ENCODE measurements at regions not wholly inside any gene's neighbourhood (a gene's known extent, or its start where the extent isn't known, plus 50 kb on each side); places are given as distances from the start of the nearest gene placed in this dataset.

DNA sequence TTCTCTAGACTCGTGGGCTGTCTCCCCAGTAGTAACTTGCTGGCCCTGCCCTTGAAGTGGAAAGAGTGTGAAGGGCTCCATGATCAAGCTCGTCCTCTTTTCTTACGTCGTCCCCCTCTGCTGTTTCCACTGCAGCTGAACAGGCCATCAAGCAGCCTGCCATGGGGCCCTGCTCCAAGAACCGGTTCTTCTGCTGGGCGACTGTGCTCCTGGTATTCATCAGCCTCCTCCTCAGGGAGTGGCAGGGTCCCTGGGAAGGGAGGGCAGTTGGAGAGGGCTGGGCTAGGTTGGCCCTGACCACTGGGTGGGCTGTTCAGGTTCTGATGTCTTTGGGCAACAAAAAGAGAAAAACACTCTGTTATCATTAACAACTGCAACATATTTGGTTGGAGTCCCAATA is 151.5 kb downstream of the FCRL5 start:
- TF ChIP-seq, protein P1, sequence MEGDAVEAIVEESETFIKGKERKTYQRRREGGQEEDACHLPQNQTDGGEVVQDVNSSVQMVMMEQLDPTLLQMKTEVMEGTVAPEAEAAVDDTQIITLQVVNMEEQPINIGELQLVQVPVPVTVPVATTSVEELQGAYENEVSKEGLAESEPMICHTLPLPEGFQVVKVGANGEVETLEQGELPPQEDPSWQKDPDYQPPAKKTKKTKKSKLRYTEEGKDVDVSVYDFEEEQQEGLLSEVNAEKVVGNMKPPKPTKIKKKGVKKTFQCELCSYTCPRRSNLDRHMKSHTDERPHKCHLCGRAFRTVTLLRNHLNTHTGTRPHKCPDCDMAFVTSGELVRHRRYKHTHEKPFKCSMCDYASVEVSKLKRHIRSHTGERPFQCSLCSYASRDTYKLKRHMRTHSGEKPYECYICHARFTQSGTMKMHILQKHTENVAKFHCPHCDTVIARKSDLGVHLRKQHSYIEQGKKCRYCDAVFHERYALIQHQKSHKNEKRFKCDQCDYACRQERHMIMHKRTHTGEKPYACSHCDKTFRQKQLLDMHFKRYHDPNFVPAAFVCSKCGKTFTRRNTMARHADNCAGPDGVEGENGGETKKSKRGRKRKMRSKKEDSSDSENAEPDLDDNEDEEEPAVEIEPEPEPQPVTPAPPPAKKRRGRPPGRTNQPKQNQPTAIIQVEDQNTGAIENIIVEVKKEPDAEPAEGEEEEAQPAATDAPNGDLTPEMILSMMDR (IDR thresholded peaks at IDR 0.05; ENCODE audit: low read depth, low read length): no peak
- no peak for TF ChIP-seq EZH2phosphoT487 (IDR thresholded peaks at IDR 0.05; ENCODE audit: low read depth)

All from OCI-LY3 (cell line).